ENCODE measurements at regions not wholly inside any gene's neighbourhood (a gene's known extent, or its start where the extent isn't known, plus 50 kb on each side); places are given as distances from the start of the nearest gene placed in this dataset.

DNA sequence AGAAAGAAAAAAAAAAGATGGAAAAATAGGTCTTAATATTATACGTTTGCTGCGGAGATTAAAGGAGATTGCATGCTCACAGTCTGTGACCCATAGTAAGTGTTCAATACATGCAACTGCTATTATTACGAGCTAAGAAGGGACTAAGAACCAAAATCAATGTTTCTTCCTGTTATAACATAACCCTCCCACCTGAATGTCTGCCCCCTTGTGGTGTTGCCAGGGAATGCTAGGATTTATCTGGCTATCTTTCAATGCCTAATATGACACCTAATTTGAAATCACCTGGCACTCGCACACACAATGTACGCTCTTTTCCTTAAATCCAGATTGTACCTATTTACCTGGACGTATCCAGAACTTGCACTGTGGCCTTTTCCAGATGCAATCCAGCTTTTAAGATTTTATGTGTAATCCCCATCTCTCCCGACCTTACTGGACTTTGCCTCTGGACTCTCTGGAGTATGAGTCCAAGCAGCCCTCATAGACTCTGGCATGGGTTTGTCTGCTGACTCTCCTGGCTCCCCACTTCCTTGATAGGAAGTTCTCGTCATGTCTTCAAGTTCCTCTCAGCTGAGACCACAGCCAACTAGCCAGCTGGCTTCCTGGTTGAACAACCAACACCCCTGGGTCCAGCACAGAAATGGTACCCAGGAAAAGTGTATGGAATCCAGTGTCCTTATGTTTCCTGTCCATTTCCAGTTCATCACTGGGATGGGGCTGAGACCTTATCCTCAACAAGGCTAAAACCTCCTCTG is 151.5 kb downstream of the CCDC34 start:
- intact Hi-C loops (cut with micrococcal nuclease), result no loop called here
- no peaks in the 10 kb centered on the region for H3K36me3 Mint-ChIP-seq (ENCODE audit: low read depth)

DNA sequence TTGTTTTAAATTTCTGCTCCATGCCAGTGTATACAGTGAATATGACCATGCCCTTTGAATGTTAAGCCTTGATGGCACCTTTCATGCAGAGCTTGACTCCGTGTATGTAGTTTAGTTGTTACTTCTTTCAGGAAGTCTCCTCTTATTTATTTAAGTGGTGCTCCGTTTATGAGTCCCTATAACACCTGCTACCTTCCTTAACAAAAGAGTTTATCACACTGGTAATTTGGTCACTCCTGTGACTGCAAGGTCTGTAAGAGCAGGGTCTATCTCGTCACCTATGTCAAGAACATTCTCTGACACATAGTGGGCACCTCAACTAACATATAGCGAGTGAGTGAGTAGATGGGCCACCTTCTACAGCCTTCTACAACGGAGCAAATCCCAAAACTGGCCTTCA is 152.5 kb downstream of the CCDC34 start:
- TF ChIP-seq, protein P1, sequence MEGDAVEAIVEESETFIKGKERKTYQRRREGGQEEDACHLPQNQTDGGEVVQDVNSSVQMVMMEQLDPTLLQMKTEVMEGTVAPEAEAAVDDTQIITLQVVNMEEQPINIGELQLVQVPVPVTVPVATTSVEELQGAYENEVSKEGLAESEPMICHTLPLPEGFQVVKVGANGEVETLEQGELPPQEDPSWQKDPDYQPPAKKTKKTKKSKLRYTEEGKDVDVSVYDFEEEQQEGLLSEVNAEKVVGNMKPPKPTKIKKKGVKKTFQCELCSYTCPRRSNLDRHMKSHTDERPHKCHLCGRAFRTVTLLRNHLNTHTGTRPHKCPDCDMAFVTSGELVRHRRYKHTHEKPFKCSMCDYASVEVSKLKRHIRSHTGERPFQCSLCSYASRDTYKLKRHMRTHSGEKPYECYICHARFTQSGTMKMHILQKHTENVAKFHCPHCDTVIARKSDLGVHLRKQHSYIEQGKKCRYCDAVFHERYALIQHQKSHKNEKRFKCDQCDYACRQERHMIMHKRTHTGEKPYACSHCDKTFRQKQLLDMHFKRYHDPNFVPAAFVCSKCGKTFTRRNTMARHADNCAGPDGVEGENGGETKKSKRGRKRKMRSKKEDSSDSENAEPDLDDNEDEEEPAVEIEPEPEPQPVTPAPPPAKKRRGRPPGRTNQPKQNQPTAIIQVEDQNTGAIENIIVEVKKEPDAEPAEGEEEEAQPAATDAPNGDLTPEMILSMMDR (IDR thresholded peaks at IDR 0.05), result no peak
- DNase-seq, result no peak
- ChIA-PET CTCF (no interaction called here), POLR2A (no interaction called here)
- no peaks in the 10 kb centered on the region for H3K36me3 Mint-ChIP-seq (ENCODE audit: low read depth)
- no peak overlapping the region for H3K27ac Mint-ChIP-seq
- H3K9me3 Mint-ChIP-seq, result no peaks in the 10 kb centered on the region
- H3K4me1 Mint-ChIP-seq (ENCODE audit: low read depth), result no peaks in the 10 kb centered on the region
- intact Hi-C loops (cut with micrococcal nuclease), result no loop called here
- ATAC-seq, result no peak
- H3K27me3 Mint-ChIP-seq, result peaks cover 8% of the 10 kb centered on the region
- H3K4me3 Mint-ChIP-seq, result no peak overlapping the region

More for the DNA sequence above, 151.5 kb downstream of the CCDC34 start:
- ChIA-PET POLR2A (no interaction called here), CTCF (interaction anchor here (1.0 kb wide), 1 partner anchor 274 kb away, joined by 4 read pairs; no protein-coding TSS in a partner anchor)
- H3K4me3 Mint-ChIP-seq, result no peak overlapping the region
- H3K27me3 Mint-ChIP-seq, result peaks cover 6% of the 10 kb centered on the region
- DNase-seq (peak; percentile 23), ATAC-seq (no peak)
- H3K9me3 Mint-ChIP-seq, result no peaks in the 10 kb centered on the region
- no peak overlapping the region for H3K27ac Mint-ChIP-seq
- TF ChIP-seq, protein P1 (IDR thresholded peaks at IDR 0.05), result no peak
- H3K4me1 Mint-ChIP-seq (ENCODE audit: low read depth), result no peaks in the 10 kb centered on the region

DNA sequence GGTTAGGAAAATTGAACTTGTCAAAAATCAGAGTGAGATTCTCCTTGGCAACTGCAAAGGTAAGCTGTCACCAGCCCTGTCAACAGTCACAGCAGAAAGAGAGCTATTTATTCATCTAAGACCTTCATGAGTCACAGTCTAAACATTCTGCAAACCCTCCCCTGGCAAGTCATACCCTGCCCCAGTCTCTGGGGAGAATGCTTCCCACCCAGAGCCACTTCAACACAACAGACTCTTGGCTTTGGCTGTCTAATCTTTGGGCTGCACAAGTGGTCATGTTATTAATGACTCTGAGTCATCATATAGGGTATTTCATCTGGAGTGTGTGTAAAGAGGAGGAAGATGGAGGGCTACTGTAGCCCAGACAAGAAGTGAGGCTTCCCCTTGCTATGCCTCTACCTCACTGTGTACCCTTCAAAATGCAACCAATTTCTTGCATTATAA is 153.4 kb downstream of the CCDC34 start:
- ChIA-PET POLR2A (no interaction called here), CTCF (interaction anchor here (0.8 to 2.6 kb wide), 2 partner anchors 27 to 288 kb away, joined by 3 to 6 read pairs; no protein-coding TSS in a partner anchor)
- no peak overlapping the region for H3K27ac Mint-ChIP-seq
- H3K4me3 Mint-ChIP-seq, result no peak overlapping the region
- no peaks in the 10 kb centered on the region for H3K4me1 Mint-ChIP-seq (ENCODE audit: low read depth)
- ATAC-seq (no peak), DNase-seq (no peak)
- intact Hi-C loops (cut with micrococcal nuclease), result no loop called here
- no peaks in the 10 kb centered on the region for H3K9me3 Mint-ChIP-seq
- peaks cover 9% of the 10 kb centered on the region for H3K27me3 Mint-ChIP-seq
- TF ChIP-seq, protein P1 (IDR thresholded peaks at IDR 0.05), result no peak
- no peaks in the 10 kb centered on the region for H3K36me3 Mint-ChIP-seq (ENCODE audit: low read depth)

DNA sequence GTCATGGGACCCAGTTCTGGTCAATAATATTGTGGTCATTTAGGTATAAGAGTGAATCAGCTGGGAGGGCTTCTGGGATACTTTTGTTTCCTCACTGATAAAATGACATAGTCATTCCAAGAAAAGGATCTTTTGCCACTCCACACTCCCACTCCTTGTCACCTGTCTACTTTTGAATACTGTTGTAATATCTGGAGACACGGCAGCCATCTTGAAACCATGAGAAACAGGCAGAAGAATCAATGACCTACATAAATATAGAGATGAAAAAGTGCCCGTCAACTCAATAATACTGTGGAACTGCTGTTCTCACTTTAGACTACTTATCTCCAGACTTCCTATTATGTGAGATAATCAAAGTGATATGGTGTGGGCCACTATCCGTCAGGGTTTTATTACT is 154.2 kb downstream of the CCDC34 start:
- H3K36me3 Mint-ChIP-seq (ENCODE audit: low read depth), result no peaks in the 10 kb centered on the region
- intact Hi-C loops (cut with micrococcal nuclease), result no loop called here
- TF ChIP-seq, protein P1 (IDR thresholded peaks at IDR 0.05), result no peak
- POLR2A ChIA-PET, result no interaction called here
- no peaks in the 10 kb centered on the region for H3K4me1 Mint-ChIP-seq (ENCODE audit: low read depth)
- no peak overlapping the region for H3K27ac Mint-ChIP-seq
- H3K4me3 Mint-ChIP-seq, result no peak overlapping the region
- CTCF ChIA-PET, result interaction anchor here (0.8 to 3.0 kb wide), 3 partner anchors 26 to 288 kb away, joined by 3 to 11 read pairs (median 6); no protein-coding TSS in a partner anchor
- peaks cover 9% of the 10 kb centered on the region for H3K27me3 Mint-ChIP-seq
- DNase-seq (no peak), ATAC-seq (no peak)
- no peaks in the 10 kb centered on the region for H3K9me3 Mint-ChIP-seq

DNA sequence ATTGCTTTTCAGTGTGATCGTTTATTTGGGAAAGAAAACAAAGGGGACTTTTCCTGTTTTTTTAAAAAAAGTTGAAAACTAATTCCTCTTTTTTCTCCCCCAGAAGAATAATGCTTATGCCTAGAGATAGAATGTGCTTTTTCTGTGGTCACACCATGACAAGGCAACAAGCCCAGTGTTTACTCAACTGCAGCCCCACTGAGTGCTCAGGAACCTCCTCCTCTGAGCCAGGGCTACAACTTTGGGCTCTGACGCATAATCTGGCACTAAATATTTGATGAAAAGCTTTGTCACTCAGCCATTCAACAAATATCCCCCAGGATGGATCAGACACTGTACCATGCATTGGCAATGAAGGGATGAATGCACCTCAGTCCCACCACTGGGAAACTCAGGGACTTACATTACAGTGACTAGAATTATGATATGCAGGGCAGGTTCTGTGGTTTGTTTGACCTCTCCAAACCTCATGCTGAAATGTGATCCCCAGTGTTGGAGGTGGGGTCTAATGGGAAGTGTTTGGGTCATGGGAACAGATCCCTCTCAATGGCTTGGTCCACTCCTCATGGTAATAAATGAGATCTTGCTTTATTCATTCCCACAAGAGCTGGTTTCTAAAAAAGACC is 155.9 kb downstream of the CCDC34 start:
- Mint-ChIP-seq H3K9me3 (no peaks in the 10 kb centered on the region), H3K4me3 (no peak overlapping the region), H3K27me3 (peaks cover 6% of the 10 kb centered on the region), H3K4me1 (ENCODE audit: low read depth) (no peaks in the 10 kb centered on the region), H3K36me3 (ENCODE audit: low read depth) (no peaks in the 10 kb centered on the region), H3K27ac (no peak overlapping the region)
- ATAC-seq (no peak), DNase-seq (no peak)
- POLR2A ChIA-PET, result no interaction called here
- TF ChIP-seq, protein P1 (IDR thresholded peaks at IDR 0.05), result no peak
- CTCF ChIA-PET, result interaction anchor here (1.3 to 3.0 kb wide), 3 partner anchors 89 to 290 kb away, joined by 3 to 11 read pairs (median 6); no protein-coding TSS in a partner anchor
- intact Hi-C loops (cut with micrococcal nuclease), result no loop called here
